ENCODE measurements at regions not wholly inside any gene's neighbourhood (a gene's known extent, or its start where the extent isn't known, plus 50 kb on each side); places are given as distances from the start of the nearest gene placed in this dataset.

GRCh38 chr11:103668859-103669258 lies 367.6 kb upstream of the DDI1 start:
- TF ChIP-seq, protein P1, sequence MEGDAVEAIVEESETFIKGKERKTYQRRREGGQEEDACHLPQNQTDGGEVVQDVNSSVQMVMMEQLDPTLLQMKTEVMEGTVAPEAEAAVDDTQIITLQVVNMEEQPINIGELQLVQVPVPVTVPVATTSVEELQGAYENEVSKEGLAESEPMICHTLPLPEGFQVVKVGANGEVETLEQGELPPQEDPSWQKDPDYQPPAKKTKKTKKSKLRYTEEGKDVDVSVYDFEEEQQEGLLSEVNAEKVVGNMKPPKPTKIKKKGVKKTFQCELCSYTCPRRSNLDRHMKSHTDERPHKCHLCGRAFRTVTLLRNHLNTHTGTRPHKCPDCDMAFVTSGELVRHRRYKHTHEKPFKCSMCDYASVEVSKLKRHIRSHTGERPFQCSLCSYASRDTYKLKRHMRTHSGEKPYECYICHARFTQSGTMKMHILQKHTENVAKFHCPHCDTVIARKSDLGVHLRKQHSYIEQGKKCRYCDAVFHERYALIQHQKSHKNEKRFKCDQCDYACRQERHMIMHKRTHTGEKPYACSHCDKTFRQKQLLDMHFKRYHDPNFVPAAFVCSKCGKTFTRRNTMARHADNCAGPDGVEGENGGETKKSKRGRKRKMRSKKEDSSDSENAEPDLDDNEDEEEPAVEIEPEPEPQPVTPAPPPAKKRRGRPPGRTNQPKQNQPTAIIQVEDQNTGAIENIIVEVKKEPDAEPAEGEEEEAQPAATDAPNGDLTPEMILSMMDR (conservative IDR thresholded peaks at IDR 0.05; ENCODE audit: low read depth, low read length), result no peak
- no peak for TF ChIP-seq EZH2 (IDR thresholded peaks at IDR 0.05; ENCODE audit: borderline replicate concordance, low read depth, low read length, poor library complexity, severe bottlenecking)

Measured in A673 (cell line).